Panc1 (cell line): ENCODE measurements at regions not wholly inside any gene's neighbourhood (a gene's known extent, or its start where the extent isn't known, plus 50 kb on each side); places are given as distances from the start of the nearest gene placed in this dataset.

Experiments used
- ATAC-seq: fragments of 200-7000 bp; cut with Tn5 transposase; 2 replicates; pipeline ENCODE4 v1.9.1; 2020; ENCODE audit warnings: mild to moderate bottlenecking, moderate library complexity
- BruUV-seq: library from RNA; stranded (reverse); fragments of 400-500 nt; replicated peaks from 2 replicates; lab custom pipeline; 2021; lab: Mats Ljungman, UMichigan
- CTCF ChIA-PET: fragments of 300-600 bp; sonication (Branson Sonifier 250); formaldehyde crosslinking; loops from one replicate; lab custom pipeline; 2022; ENCODE audit warnings: antibody characterized with exemption; lab: Charles Lee
- POLR2A ChIA-PET: fragments of 300-600 bp; sonication (Branson Sonifier 250); formaldehyde crosslinking; loops from one replicate; lab custom pipeline; 2022; ENCODE audit warnings: antibody characterized with exemption; lab: Charles Lee
- DNase-seq: peaks from one replicate; pipeline ENCODE4 v3.0.0-alpha.2; 2010; ENCODE audit warnings: low read depth, low spot score
- H3K27ac ChIP-seq: 2 replicates; pipeline ENCODE4 v1.5.1; 2011; ENCODE audit warnings: mild to moderate bottlenecking, low read length, inconsistent platforms
- H3K27me3 ChIP-seq: fragments of 200-500 bp; sonication (Bioruptor generic); 2 replicates; pipeline ENCODE4 v1.6.0; 2014; ENCODE audit warnings: low read length, inconsistent platforms; ENCODE audit not compliant: control insufficient read depth, insufficient read depth
- H3K36me3 ChIP-seq: fragments of 200-500 bp; sonication (Bioruptor generic); 2 replicates; pipeline ENCODE4 v1.5.1; 2014; ENCODE audit warnings: inconsistent platforms, mild to moderate bottlenecking, low read length, moderate library complexity; ENCODE audit not compliant: control insufficient read depth, insufficient read depth
- H3K4me1 ChIP-seq: 2 replicates; pipeline ENCODE4 v1.5.1; 2011; ENCODE audit warnings: inconsistent platforms, mild to moderate bottlenecking, low read length, moderate library complexity; ENCODE audit not compliant: control insufficient read depth, insufficient read depth
- H3K4me3 ChIP-seq, 2 experiments: 2 replicates each; pipeline ENCODE4 v1.5.1; 2011 to 2012; ENCODE audit warnings: low read depth in 2 of 2, low read length in 2 of 2, mild to moderate bottlenecking in 2 of 2, inconsistent platforms in 1 of 2, moderate library complexity in 1 of 2
- H3K9me3 ChIP-seq: fragments of 200-500 bp; sonication (Bioruptor generic); 2 replicates; pipeline ENCODE4 v1.5.1; 2014; ENCODE audit warnings: low read depth, mild to moderate bottlenecking, inconsistent platforms, low read length, moderate library complexity; ENCODE audit not compliant: control insufficient read depth, insufficient read depth
- CTCF ChIP-seq: fragments of 450-650 bp; IDR thresholded peaks from 2 replicates; pipeline ENCODE4 v1.5.1; 2017; ENCODE audit warnings: mild to moderate bottlenecking
- POLR2AphosphoS5 ChIP-seq: IDR thresholded peaks from 2 replicates; pipeline ENCODE4 v1.6.1; 2012; ENCODE audit warnings: mild to moderate bottlenecking, low read depth, low read length, moderate library complexity
- SIN3A ChIP-seq: IDR thresholded peaks from 2 replicates; pipeline ENCODE4 v1.6.1; 2012; ENCODE audit warnings: low read depth, mild to moderate bottlenecking, low read length, moderate library complexity, borderline replicate concordance; ENCODE audit not compliant: insufficient read depth
- TCF7L2 ChIP-seq: IDR thresholded peaks from 2 replicates; pipeline ENCODE4 v1.6.1; 2011; ENCODE audit warnings: mild to moderate bottlenecking, low read depth, low read length, inconsistent platforms
- in situ Hi-C: cut with HindIII; loops from 2 replicates; pipeline ENCODE4 v1.10.0; 2016; ENCODE audit warnings: low sequenced_read_pairs, low pct_unique_long_range_greater_than_20kb
- intact Hi-C: fragments of 100-400 bp; cut with micrococcal nuclease; formaldehyde crosslinking; loops from one replicate; pipeline ENCODE4 v1.10.0; 2022; ENCODE audit not compliant: unreplicated experiment
- TF ChIP-seq, protein P1 (sequence below), 2 experiments: IDR thresholded peaks; 2 replicates each; pipeline ENCODE4 v1.6.1; 2011 to 2012; ENCODE audit warnings: low read depth in 2 of 2, control low read depth in 1 of 2, low read length in 1 of 2, mild to moderate bottlenecking in 1 of 2, moderate library complexity in 1 of 2; ENCODE audit not compliant: insufficient read depth in 1 of 2

DNA sequence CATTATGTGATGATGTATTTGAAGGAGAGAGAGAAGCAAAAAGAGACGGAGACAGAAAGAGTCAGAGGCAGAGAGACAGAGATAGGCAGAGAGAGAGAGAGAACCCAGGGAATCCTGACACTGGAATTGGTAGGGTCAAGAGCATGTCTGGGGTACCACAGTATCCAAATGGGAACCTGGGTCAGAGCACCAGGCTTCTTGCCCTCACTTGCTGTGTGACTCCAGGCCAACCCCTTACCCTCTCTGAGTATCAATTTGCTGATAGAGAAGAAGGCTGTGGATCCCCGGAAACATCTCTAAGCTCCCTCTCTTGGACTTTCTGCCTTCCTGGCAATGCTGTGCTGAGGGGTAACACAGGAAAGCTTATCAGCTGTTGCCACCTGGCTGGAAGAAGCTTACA is 385.3 kb upstream of the SULF2 start:
- Histone ChIP-seq H3K36me3 (no peaks in the 10 kb centered on the region), H3K4me3 (no peak overlapping the region), H3K27me3 (peaks cover 16% of the 10 kb centered on the region), H3K9me3 (no peaks in the 10 kb centered on the region), H3K27ac (no peak overlapping the region), H3K4me1 (no peaks in the 10 kb centered on the region)
- BruUV-seq = no TSS peak
- intact Hi-C loops = loop anchor here (5.0 kb wide), 1 partner anchor 178 kb away; no protein-coding TSS in a partner anchor
- CTCF ChIA-PET = interaction anchor here (0.5 kb wide), 1 partner anchor 861 kb away, joined by 3 read pairs; no protein-coding TSS in a partner anchor
- in situ Hi-C loops = no loop called here
- POLR2A ChIA-PET = no interaction called here
- no peak for ATAC-seq
- DNase-seq = no peak
- no peak for TF ChIP-seq POLR2AphosphoS5
- TF ChIP-seq, protein P1, sequence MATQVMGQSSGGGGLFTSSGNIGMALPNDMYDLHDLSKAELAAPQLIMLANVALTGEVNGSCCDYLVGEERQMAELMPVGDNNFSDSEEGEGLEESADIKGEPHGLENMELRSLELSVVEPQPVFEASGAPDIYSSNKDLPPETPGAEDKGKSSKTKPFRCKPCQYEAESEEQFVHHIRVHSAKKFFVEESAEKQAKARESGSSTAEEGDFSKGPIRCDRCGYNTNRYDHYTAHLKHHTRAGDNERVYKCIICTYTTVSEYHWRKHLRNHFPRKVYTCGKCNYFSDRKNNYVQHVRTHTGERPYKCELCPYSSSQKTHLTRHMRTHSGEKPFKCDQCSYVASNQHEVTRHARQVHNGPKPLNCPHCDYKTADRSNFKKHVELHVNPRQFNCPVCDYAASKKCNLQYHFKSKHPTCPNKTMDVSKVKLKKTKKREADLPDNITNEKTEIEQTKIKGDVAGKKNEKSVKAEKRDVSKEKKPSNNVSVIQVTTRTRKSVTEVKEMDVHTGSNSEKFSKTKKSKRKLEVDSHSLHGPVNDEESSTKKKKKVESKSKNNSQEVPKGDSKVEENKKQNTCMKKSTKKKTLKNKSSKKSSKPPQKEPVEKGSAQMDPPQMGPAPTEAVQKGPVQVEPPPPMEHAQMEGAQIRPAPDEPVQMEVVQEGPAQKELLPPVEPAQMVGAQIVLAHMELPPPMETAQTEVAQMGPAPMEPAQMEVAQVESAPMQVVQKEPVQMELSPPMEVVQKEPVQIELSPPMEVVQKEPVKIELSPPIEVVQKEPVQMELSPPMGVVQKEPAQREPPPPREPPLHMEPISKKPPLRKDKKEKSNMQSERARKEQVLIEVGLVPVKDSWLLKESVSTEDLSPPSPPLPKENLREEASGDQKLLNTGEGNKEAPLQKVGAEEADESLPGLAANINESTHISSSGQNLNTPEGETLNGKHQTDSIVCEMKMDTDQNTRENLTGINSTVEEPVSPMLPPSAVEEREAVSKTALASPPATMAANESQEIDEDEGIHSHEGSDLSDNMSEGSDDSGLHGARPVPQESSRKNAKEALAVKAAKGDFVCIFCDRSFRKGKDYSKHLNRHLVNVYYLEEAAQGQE (IDR thresholded peaks at IDR 0.05; ENCODE audit: insufficient read depth in 1 of 2, low read depth in 2 of 2, low read length in 1 of 2) = no peak
- TF ChIP-seq SIN3A = no peak
- TF ChIP-seq TCF7L2 = no peak
- TF ChIP-seq CTCF = no peak

GRCh38 chr20:48169650-48170225 is 384.5 kb upstream of the SULF2 start:
- Histone ChIP-seq H3K4me1 (no peaks in the 10 kb centered on the region), H3K27me3 (peaks cover 14% of the 10 kb centered on the region), H3K9me3 (no peaks in the 10 kb centered on the region), H3K27ac (no peak overlapping the region), H3K4me3 (no peak overlapping the region), H3K36me3 (no peaks in the 10 kb centered on the region)
- intact Hi-C loops = loop anchor here (5.0 kb wide), 1 partner anchor 177 kb away; no protein-coding TSS in a partner anchor
- no TSS peak for BruUV-seq
- in situ Hi-C loops = no loop called here
- DNase-seq (no peak), ATAC-seq (no peak)
- ChIA-PET CTCF (no interaction called here), POLR2A (no interaction called here)
- no peak for TF ChIP-seq TCF7L2
- no peak for TF ChIP-seq CTCF
- no peak for TF ChIP-seq POLR2AphosphoS5
- TF ChIP-seq SIN3A = no peak
- TF ChIP-seq, protein P1 (IDR thresholded peaks at IDR 0.05; ENCODE audit: insufficient read depth in 1 of 2, low read depth in 2 of 2, low read length in 1 of 2) = no peak
